HG02885 (cell line): ENCODE measurements at regions not wholly inside any gene's neighbourhood (a gene's known extent, or its start where the extent isn't known, plus 50 kb on each side); places are given as distances from the start of the nearest gene placed in this dataset.

Experiments
- ATAC-seq: cut with Tn5 transposase; IDR thresholded peaks from one replicate; pipeline ENCODE4 v1.9.1; 2021; ENCODE audit warnings: mild to moderate bottlenecking; ENCODE audit not compliant: unreplicated experiment, poor library complexity

DNA sequence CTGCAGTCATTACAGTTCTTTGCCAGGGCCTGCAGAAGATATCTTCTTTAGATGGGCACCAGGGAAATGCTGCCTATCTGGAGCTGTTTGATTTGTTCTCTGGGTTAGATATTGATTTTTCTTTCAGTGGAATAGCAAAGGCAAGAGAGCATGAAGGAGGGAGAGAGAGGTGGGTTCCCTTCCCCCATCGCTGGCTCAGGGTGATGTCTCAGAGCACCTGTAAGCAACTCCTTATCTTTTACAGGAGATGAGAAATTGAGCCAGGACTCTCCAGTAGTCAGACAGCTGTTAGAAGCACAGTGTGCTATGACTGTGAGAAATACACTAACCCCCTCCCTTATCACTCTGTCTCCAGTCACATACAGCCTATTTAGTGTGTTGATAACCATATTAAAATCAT lies 89.3 kb upstream of the SLC24A5 start:
- no peak for ATAC-seq

DNA sequence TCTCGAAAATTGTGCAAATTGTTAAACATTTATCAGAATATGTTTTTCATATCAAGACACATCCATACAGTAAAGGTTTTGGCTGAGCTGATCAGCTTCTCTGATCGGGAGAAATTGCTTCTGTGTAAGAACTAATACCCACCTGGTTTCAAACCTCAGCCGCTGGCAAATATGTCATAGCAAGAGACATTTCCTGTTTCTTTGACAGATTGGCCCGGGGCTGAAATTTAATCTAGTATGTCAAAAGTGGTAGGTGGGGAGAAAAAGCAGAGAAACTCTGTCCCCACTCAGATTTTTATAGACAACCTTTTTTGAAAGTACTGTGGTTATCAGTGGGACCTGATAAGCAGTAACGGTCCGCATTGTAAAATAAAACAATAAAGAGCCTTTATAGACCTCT lies 88.8 kb upstream of the SLC24A5 start:
- no peak for ATAC-seq

GRCh38 chr15:48032911-48033310 lies 87.9 kb upstream of the SLC24A5 start:
- no peak for ATAC-seq

DNA sequence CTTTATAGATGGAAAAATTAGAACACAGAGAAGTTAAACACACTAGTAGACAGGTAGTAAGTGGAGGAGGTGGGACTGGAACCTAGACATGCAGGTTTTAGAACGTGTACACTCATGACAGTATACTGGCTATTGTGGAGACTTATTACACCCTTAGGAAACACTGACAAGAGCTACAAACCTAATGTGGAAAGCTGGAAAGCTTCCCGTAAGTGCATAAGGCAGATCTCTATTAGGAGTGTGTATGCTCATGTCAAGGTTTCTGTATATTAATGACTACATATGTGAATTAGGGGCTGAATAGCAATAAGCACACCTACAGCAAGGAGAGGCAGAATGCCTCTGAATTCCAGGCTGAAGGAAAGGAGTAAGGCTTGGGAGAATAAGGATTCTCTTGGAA lies 82.6 kb upstream of the SLC24A5 start:
- no peak for ATAC-seq

- ATAC-seq, result no peak
Measured at GRCh38 chr15:48040166-48040817, 80.5 kb upstream of the SLC24A5 start.

- ATAC-seq, result no peak
Measured at GRCh38 chr15:48041454-48041853, 79.3 kb upstream of the SLC24A5 start.

GRCh38 chr15:48046813-48047438 lies 73.9 kb upstream of the SLC24A5 start:
- ATAC-seq, result peak; percentile 62

DNA sequence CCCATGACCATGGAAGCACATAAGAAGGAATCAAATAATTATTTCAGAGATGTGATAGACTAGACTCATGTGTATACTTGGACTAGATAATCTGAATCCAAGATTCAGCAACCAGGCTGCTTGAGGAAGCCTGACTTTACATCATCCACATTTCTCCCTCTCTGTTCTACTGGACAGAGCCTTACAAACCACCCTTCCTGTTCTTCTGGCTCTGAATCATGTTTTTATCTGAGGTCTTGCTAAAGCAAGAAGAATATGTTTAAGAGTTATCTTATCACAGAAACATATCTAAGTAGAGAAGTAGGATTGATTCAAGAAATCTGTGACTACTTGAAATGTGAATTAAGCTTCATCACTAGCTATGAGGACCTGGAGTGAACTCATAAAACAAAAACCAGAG lies 71.1 kb upstream of the SLC24A5 start:
- ATAC-seq, result no peak

DNA sequence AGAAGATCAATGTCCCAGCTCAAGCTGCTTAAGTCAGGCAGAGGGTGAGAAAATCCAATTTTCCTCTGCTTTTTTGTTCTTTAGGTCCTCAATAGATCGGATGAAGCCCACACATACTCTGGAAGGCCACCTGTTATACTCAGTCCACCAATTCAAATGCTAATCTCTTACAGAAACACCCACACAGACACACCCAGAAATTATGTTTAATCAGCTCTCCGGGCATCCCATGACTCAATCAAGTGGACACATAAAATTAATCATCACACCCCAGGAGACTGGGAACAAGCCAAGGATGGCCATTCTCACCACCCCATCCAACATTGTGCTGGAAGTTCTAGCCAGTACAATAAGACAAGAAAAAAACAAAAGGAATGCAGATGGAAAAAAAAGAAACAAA lies 67.8 kb upstream of the SLC24A5 start:
- ATAC-seq, result no peak

DNA sequence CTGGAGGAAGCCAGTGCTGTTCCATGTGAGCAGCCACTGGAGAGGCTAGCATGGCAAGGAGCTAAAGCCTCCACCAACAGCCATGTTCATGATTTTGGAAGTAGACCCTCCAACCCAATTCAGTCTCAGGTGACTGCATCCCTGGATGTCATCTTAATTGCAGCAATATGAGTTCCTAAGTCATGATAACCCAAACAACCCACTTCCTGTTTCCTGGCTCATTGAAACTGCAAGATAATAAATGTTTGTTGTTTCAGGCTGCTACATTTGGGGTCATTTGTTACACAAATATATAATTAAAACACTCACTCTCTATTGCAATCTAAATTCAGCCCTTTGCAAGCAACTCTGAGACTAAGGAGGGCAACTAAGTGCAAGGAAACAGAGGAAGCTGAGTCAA lies 62.4 kb upstream of the SLC24A5 start:
- no peak for ATAC-seq

DNA sequence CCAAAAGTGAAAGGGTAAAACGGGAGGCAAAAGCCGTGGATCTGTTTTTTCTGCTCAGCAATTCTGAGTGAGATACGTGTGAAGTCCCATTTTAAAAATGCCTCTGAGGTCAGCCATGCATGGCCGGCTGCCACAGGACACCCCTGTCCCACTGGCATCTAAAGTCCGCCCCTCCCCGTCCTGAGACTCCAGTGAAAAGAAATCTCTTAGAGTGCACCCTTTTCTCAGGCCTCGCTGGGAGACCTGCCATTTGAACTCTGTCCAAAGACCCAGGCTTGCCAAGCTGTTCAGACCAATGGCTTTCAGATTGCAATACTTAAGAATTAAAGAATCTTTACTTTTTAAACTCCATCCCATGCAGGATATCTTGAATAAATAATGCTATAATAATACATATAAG lies 61.0 kb upstream of the SLC24A5 start:
- no peak for ATAC-seq

GRCh38 chr15:48060396-48060795 lies 60.4 kb upstream of the SLC24A5 start:
- ATAC-seq, result no peak

DNA sequence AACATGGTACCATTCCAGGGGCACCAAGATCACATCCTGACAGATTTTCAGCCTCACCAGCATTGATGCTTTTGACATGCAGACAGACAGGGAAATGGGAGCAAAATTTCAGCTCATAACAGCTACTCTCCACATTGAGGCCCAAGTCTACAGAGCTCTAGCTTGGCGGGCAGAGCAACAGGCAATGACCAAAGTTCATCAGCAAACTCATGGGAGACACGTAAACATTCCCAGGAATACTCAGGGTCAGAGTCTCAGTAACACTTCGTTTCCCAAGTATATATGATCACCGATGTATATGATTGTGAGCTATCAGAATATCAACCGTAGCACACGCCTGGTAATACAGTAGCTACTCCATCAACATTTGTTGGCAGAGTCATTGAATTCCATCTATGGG lies 59.2 kb upstream of the SLC24A5 start:
- ATAC-seq, result no peak

DNA sequence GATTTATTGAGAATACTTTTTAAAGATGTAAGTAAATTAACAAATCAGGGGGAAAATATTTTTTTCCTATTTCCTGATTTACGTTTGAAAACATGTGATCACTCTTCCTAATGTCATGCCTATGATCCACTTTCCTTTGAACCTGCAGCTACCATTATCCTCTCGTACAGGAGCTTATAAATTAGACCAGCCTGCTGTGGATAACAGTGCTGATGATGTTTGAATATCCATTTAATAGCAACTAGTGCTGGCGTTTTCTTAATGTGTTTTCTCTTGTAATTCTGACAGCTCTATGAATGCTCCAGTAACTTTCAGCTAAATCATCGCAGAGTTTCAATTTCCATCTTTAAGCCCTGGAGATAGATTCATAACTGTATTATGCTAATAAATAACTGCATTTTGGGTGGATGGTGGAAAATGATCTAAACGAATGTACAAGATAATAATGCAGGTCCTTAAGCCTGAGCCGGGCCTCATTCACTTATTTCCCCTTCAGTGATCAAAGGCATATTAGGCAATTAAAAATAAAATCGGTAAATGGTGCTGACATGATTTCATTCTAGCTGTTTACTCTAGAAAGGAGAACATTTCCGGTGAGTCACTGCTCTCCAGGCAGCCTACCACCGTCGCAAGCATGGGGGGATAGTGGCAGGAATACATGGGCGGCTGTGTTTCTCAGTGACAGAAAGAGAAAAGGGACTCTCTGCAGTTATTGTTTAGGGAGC lies 58.5 kb upstream of the SLC24A5 start:
- ATAC-seq, result no peak

DNA sequence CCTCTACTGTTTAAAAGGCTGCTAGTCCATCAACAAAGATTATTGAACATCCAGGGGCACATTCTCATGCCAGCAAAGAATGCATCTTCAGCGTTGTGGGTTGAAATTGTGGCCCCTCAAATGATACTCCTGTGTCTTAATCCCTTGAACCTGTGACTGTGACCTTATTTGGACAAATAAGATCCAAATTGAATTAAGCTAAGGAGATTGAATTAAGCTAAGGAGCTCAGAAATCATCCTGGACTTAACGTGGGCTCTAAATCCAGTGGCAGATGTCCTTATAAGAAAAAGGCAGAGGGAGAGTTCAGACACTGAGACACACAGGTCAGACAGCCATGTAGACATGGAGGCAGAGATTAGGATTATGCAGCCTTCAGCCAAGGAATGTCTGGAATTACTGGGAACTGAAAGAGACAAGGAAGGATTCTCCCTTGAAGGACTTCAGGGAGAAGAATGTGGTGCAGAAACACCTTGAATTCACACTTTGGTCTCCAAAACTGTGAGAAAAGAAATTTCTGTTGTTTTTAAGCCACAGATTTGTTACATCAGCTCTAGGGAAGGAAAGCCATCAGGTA lies 57.3 kb upstream of the SLC24A5 start:
- ATAC-seq, result no peak

GRCh38 chr15:48064421-48064820 lies 56.4 kb upstream of the SLC24A5 start:
- no peak for ATAC-seq

DNA sequence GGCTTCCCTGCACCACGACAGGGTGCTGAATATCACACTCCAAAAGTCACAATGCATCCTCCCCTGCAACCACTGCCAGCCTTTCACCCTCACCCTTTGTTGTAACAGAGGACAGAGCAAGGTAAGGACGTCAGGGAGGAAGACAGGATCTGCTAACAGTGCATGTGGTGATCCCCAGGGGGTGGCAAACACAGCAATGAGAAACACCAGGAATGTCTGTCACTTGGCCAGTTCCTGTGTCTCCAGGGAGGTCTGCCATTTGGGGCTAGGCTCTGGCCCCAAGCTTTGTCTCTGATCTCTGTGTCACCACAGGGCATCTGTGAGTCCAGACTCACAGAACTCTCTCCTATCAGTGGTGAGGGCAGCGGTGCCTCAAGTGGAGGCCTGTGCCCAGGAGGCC lies 54.3 kb upstream of the SLC24A5 start:
- no peak for ATAC-seq
